GM10266 (cell line): ENCODE measurements at regions not wholly inside any gene's neighbourhood (a gene's known extent, or its start where the extent isn't known, plus 50 kb on each side); places are given as distances from the start of the nearest gene placed in this dataset.

Experiments used
- DNase-seq: peaks from one replicate; pipeline ENCODE4 v3.0.0; 2012; ENCODE audit errors: extremely low spot score
- CTCF ChIP-seq: IDR thresholded peaks from 2 replicates; pipeline ENCODE4 v1.5.1; 2012; ENCODE audit warnings: mild to moderate bottlenecking, low read depth; ENCODE audit not compliant: control insufficient read depth, insufficient read depth; ENCODE audit errors: missing control alignments

- no peak for TF ChIP-seq CTCF
- no peak for DNase-seq
Observed at GRCh38 chr2:30359644-30360167, 87.3 kb upstream of the LCLAT1 start.

- TF ChIP-seq CTCF: no peak
- DNase-seq: no peak
Observed at GRCh38 chr2:30361751-30362394, 85.2 kb upstream of the LCLAT1 start.

DNA sequence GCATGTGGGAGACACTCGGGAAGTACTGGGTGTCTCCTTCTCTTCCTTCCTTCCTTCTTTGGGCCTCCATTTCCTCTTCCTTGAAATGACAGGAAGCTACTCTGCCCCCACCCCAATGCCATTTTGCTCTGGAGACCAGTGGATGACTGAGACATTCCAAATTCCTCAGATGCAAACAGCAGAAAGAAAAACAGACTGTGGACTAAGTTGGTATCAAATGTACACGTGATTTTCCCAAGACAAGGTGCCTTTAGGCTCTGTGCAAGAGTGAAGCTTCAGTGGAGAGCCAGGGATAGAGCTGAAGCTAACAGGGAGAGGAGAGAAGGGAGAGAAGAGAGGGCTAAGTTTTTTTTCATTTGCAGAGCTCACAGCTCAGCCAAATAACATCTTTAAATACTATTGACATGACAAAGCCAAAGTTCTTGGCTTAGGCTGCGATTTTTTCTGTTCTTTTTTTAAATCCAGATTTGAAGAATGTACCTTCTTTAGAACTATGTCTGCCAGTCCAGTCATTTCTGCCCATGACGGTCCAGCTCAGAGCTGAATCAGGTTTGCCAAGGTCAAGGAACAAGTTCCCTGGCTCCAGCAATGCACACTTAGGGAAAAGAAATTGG is 84.5 kb upstream of the LCLAT1 start:
- TF ChIP-seq CTCF: no peak
- DNase-seq: no peak

DNA sequence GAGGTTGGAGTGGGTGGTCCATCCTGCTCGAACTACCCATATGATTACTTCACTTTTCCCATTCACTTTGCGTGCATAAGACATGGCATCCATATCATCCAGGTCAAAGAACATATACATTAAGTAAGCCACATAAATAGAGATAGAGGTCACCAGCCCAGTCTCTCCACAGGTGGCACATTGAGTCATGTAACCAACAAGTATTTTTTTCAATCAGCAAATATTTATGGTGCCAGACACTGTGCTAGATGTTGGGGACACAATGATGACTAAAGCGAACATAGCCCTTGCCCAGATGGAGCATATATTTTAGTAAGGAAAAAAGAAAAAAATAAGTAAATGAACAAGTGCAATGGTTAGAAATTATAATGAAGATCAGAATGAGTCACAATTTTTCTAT is 83.6 kb upstream of the LCLAT1 start:
- TF ChIP-seq CTCF: no peak
- DNase-seq: no peak

DNA sequence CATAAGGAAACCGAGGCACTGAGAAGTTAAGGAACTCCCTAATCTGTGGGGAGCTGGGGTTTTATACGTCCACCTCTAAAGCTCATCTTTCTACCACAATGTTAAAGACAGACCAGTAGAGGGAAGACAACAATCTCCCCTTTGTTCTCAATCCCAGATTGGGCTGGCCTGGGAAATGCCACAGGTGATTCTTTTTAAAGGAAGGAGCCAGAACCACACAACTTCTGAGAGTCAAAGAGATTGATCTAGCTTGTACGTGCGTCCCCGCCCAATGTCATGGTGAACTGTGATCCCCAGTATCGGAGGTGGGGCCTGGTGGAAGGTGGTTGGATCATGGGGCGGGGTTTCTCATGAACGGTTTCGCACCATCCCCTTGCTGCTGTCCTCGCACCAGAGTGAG is 81.8 kb upstream of the LCLAT1 start:
- DNase-seq: no peak
- TF ChIP-seq CTCF: no peak

- peak; percentile 20 for DNase-seq
Observed at GRCh38 chr2:30366199-30366691, 80.8 kb upstream of the LCLAT1 start.

More at GRCh38 chr2:30366199-30366691, 80.8 kb upstream of the LCLAT1 start:
- TF ChIP-seq CTCF: no peak
